ENCODE measurements at regions not wholly inside any gene's neighbourhood (a gene's known extent, or its start where the extent isn't known, plus 50 kb on each side); places are given as distances from the start of the nearest gene placed in this dataset.

DNA sequence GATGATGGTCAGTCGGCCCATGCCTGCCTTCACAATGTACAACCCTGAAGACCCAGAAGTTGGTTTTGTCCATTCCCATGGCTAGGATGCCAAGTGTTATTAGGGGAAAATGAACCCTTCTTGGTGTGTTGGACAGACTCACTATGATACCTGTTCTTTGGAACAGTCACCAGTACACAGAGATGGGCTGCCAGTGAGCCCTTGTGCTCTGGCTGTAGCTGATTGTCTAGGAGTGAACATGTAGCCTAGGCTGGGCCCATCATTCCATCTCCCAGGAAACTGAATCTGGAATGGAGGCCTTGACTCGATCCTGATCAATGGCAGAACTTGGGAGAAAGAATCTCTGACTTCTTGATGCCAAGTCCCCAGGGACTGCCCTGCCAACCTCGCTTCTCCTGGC is 188.9 kb downstream of the EVX1 start:
- H3K4me1 Mint-ChIP-seq = peaks cover 12% of the 10 kb centered on the region
- no peaks in the 10 kb centered on the region for H3K9me3 ChIP-seq (ENCODE audit: control insufficient read depth, low read length)
- H3K4me3 ChIP-seq (ENCODE audit: low read length) = no peak overlapping the region
- TF ChIP-seq, protein P1, sequence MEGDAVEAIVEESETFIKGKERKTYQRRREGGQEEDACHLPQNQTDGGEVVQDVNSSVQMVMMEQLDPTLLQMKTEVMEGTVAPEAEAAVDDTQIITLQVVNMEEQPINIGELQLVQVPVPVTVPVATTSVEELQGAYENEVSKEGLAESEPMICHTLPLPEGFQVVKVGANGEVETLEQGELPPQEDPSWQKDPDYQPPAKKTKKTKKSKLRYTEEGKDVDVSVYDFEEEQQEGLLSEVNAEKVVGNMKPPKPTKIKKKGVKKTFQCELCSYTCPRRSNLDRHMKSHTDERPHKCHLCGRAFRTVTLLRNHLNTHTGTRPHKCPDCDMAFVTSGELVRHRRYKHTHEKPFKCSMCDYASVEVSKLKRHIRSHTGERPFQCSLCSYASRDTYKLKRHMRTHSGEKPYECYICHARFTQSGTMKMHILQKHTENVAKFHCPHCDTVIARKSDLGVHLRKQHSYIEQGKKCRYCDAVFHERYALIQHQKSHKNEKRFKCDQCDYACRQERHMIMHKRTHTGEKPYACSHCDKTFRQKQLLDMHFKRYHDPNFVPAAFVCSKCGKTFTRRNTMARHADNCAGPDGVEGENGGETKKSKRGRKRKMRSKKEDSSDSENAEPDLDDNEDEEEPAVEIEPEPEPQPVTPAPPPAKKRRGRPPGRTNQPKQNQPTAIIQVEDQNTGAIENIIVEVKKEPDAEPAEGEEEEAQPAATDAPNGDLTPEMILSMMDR (conservative IDR thresholded peaks at IDR 0.05) = no peak
- no peak for DNase-seq
- no peaks in the 10 kb centered on the region for H3K36me3 Mint-ChIP-seq (ENCODE audit: low read depth)
- no peak overlapping the region for H3K27ac ChIP-seq (ENCODE audit: low read depth, low read length)
- H3K4me3 Mint-ChIP-seq = no peak overlapping the region
- 87 to 92% methylated on average over 3 of the region's 3 CpGs for WGBS, 2 experiments (ENCODE audit: insufficient coverage in 1 of 2, insufficient read length in 1 of 2)
- H3K27me3 ChIP-seq (ENCODE audit: control insufficient read depth, insufficient read depth, low read length, poor library complexity, severe bottlenecking) = no peaks in the 10 kb centered on the region
- no peak overlapping the region for H3K9ac ChIP-seq (ENCODE audit: extremely low read depth, low read length, poor library complexity, severe bottlenecking)
- no peaks in the 10 kb centered on the region for H3K9me3 Mint-ChIP-seq
- H3K27ac Mint-ChIP-seq = no peak overlapping the region
- no peaks in the 10 kb centered on the region for H3K27me3 Mint-ChIP-seq (ENCODE audit: insufficient read depth)
- H3K4me1 ChIP-seq (ENCODE audit: control insufficient read depth, insufficient read depth, low read length) = no peaks in the 10 kb centered on the region
- no peaks in the 10 kb centered on the region for H3K36me3 ChIP-seq (ENCODE audit: control insufficient read depth, insufficient read depth, low read length)

DNA sequence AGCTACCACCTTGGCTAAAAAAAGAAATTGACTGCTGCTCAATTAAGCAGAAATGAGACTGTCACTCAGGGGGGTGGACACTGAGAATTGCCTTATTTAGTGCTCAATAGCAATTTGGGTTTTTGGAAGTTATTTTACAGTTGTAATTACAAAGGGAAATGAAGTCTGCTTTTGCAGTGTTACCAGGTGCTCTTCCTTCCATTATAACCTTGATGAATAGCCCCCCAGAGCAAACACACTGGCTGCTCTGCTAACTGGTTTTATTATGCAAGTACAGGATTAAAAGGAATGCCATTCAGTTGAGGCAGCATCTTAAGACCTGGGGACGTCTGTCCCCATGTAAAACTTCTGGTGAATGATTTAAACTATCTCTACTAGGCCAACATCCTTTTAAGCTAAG is 191.0 kb downstream of the EVX1 start:
- no peak overlapping the region for H3K27ac Mint-ChIP-seq
- no peaks in the 10 kb centered on the region for H3K27me3 Mint-ChIP-seq (ENCODE audit: insufficient read depth)
- H3K4me1 Mint-ChIP-seq = peaks cover 12% of the 10 kb centered on the region
- H3K9ac ChIP-seq (ENCODE audit: extremely low read depth, low read length, poor library complexity, severe bottlenecking) = no peak overlapping the region
- no peaks in the 10 kb centered on the region for H3K36me3 Mint-ChIP-seq (ENCODE audit: low read depth)
- no peak overlapping the region for H3K27ac ChIP-seq (ENCODE audit: low read depth, low read length)
- no peaks in the 10 kb centered on the region for H3K9me3 ChIP-seq (ENCODE audit: control insufficient read depth, low read length)
- TF ChIP-seq, protein P1 (conservative IDR thresholded peaks at IDR 0.05) = no peak
- WGBS, 2 experiments (ENCODE audit: insufficient coverage in 1 of 2, insufficient read length in 1 of 2) = 69% methylated on average over 1 of the region's 1 CpG; no CpG with 5 or more reads in 1 of the 2 experiments
- no peak for DNase-seq
- no peak overlapping the region for H3K4me3 Mint-ChIP-seq
- H3K4me1 ChIP-seq (ENCODE audit: control insufficient read depth, insufficient read depth, low read length) = no peaks in the 10 kb centered on the region
- H3K4me3 ChIP-seq (ENCODE audit: low read length) = no peak overlapping the region
- no peaks in the 10 kb centered on the region for H3K27me3 ChIP-seq (ENCODE audit: control insufficient read depth, insufficient read depth, low read length, poor library complexity, severe bottlenecking)
- no peaks in the 10 kb centered on the region for H3K9me3 Mint-ChIP-seq
- H3K36me3 ChIP-seq (ENCODE audit: control insufficient read depth, insufficient read depth, low read length) = no peaks in the 10 kb centered on the region

DNA sequence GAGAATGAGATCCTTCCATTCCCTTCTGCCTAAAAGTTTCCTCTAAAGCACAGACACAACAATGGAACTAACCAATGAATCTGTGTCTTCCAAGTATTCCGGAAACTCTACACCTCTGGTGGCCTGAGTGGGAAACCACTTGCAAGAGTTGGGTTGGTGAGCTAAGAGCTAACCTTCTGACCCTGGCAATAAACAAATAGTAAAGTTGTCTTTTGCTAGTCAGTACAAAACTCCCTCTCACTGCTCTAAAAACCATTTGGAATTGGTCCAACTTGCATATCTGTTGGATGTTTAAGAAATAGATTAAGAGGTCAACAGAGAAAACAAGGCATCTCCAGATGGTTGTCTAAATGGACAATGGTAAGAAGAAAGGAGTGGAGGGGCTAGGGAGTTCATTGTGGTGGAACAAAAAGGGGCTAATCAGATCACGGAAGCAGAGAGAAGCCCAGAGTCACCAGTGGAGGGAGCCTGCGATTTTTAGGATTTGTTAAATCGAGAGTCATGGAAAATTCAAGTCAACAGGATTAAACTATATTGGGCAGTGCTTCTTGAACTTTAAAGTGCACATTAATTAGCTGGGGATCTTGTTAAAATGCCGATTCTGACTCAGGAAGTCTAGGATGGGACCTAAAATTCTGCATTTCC is 192.3 kb downstream of the EVX1 start:
- DNase-seq = peak; percentile 58
- H3K9me3 ChIP-seq (ENCODE audit: control insufficient read depth, low read length) = no peaks in the 10 kb centered on the region
- no peaks in the 10 kb centered on the region for H3K4me1 ChIP-seq (ENCODE audit: control insufficient read depth, insufficient read depth, low read length)
- Mint-ChIP-seq H3K27ac (no peak overlapping the region), H3K9me3 (no peaks in the 10 kb centered on the region), H3K27me3 (ENCODE audit: insufficient read depth) (no peaks in the 10 kb centered on the region), H3K4me3 (no peak overlapping the region), H3K4me1 (peaks cover 12% of the 10 kb centered on the region), H3K36me3 (ENCODE audit: low read depth) (no peaks in the 10 kb centered on the region)
- no peak overlapping the region for H3K4me3 ChIP-seq (ENCODE audit: low read length)
- H3K9ac ChIP-seq (ENCODE audit: extremely low read depth, low read length, poor library complexity, severe bottlenecking) = no peak overlapping the region
- 82 to 84% methylated on average over 5 of the region's 5 CpGs for WGBS, 2 experiments (ENCODE audit: insufficient coverage in 1 of 2, insufficient read length in 1 of 2)
- no peak overlapping the region for H3K27ac ChIP-seq (ENCODE audit: low read depth, low read length)
- TF ChIP-seq, protein P1 (conservative IDR thresholded peaks at IDR 0.05) = peak; percentile 64
- H3K36me3 ChIP-seq (ENCODE audit: control insufficient read depth, insufficient read depth, low read length) = no peaks in the 10 kb centered on the region
- H3K27me3 ChIP-seq (ENCODE audit: control insufficient read depth, insufficient read depth, low read length, poor library complexity, severe bottlenecking) = no peaks in the 10 kb centered on the region

All from endodermal cell (in vitro differentiated cells).